ENCODE measurements at regions not wholly inside any gene's neighbourhood (a gene's known extent, or its start where the extent isn't known, plus 50 kb on each side); places are given as distances from the start of the nearest gene placed in this dataset.
"Not testable (repeated sequence)": the region's sequence is repeated elsewhere in the genome, so short reads cannot be mapped to it uniquely, and the experiment has no call there.

- no peak overlapping the region for H3K27ac Mint-ChIP-seq (ENCODE audit: unreplicated experiment)
Measured at GRCh38 chr1:241432241-241432640, 75.2 kb upstream of the RGS7 start.

GRCh38 chr1:241425091-241425490, 68.1 kb upstream of the RGS7 start:
- H3K9me3 Mint-ChIP-seq (ENCODE audit: low read depth) = peaks cover 17% of the 10 kb centered on the region
- not testable (repeated sequence) for DNase-seq (ENCODE audit: low spot score)

More at GRCh38 chr1:241432241-241432640, 75.2 kb upstream of the RGS7 start:
- Mint-ChIP-seq H3K36me3 (ENCODE audit: low read depth) (peaks cover 11% of the 10 kb centered on the region), H3K4me1 (ENCODE audit: low read depth) (peaks cover 3% of the 10 kb centered on the region), H3K27me3 (ENCODE audit: low read depth) (no peaks in the 10 kb centered on the region), H3K9me3 (ENCODE audit: low read depth) (peaks cover 15% of the 10 kb centered on the region), H3K4me3 (ENCODE audit: unreplicated experiment) (no peak overlapping the region)
- TF ChIP-seq CTCF (IDR thresholded peaks at IDR 0.05) = no peak
- no peak for DNase-seq (ENCODE audit: low spot score)

GRCh38 chr1:241424480-241424971, 67.5 kb upstream of the RGS7 start:
- Mint-ChIP-seq H3K4me1 (ENCODE audit: low read depth) (peaks cover 26% of the 10 kb centered on the region), H3K27ac (ENCODE audit: unreplicated experiment) (no peak overlapping the region), H3K4me3 (ENCODE audit: unreplicated experiment) (peak overlapping the region; percentile 75), H3K9me3 (ENCODE audit: low read depth) (peaks cover 18% of the 10 kb centered on the region), H3K36me3 (ENCODE audit: low read depth) (peaks cover 4% of the 10 kb centered on the region), H3K27me3 (ENCODE audit: low read depth) (no peaks in the 10 kb centered on the region)
- no peak for TF ChIP-seq CTCF (IDR thresholded peaks at IDR 0.05)
- no peak for DNase-seq (ENCODE audit: low spot score)

More at GRCh38 chr1:241425091-241425490, 68.1 kb upstream of the RGS7 start:
- peak overlapping the region; percentile 75 for H3K4me3 Mint-ChIP-seq (ENCODE audit: unreplicated experiment)
- not testable (repeated sequence) for H3K27ac Mint-ChIP-seq (ENCODE audit: unreplicated experiment); H3K36me3 Mint-ChIP-seq (ENCODE audit: low read depth); H3K27me3 Mint-ChIP-seq (ENCODE audit: low read depth)
- peaks cover 21% of the 10 kb centered on the region for H3K4me1 Mint-ChIP-seq (ENCODE audit: low read depth)

- H3K27me3 Mint-ChIP-seq (ENCODE audit: low read depth) = no peaks in the 10 kb centered on the region
- TF ChIP-seq CTCF (IDR thresholded peaks at IDR 0.05) = peak; percentile 65
- H3K9me3 Mint-ChIP-seq (ENCODE audit: low read depth) = peaks cover 16% of the 10 kb centered on the region
- peaks cover 4% of the 10 kb centered on the region for H3K36me3 Mint-ChIP-seq (ENCODE audit: low read depth)
- H3K27ac Mint-ChIP-seq (ENCODE audit: unreplicated experiment) = peak overlapping the region; percentile 5
- no peak for DNase-seq (ENCODE audit: low spot score)
- H3K4me3 Mint-ChIP-seq (ENCODE audit: unreplicated experiment) = peak overlapping the region; percentile 75
- peaks cover 33% of the 10 kb centered on the region for H3K4me1 Mint-ChIP-seq (ENCODE audit: low read depth)
Measured at GRCh38 chr1:241423541-241424479, 66.8 kb upstream of the RGS7 start.

GRCh38 chr1:241422470-241422869, 65.5 kb upstream of the RGS7 start:
- no peak for DNase-seq (ENCODE audit: low spot score)
- Mint-ChIP-seq H3K27ac (ENCODE audit: unreplicated experiment) (no peak overlapping the region), H3K27me3 (ENCODE audit: low read depth) (no peaks in the 10 kb centered on the region), H3K4me1 (ENCODE audit: low read depth) (peaks cover 30% of the 10 kb centered on the region), H3K36me3 (ENCODE audit: low read depth) (no peaks in the 10 kb centered on the region), H3K4me3 (ENCODE audit: unreplicated experiment) (no peak overlapping the region), H3K9me3 (ENCODE audit: low read depth) (peaks cover 7% of the 10 kb centered on the region)
- TF ChIP-seq CTCF (IDR thresholded peaks at IDR 0.05) = no peak

Measured in chondrocyte (in vitro differentiated cells).